HEK293 (cell line): ENCODE measurements at regions not wholly inside any gene's neighbourhood (a gene's known extent, or its start where the extent isn't known, plus 50 kb on each side); places are given as distances from the start of the nearest gene placed in this dataset.

Experiments used
- OVOL3 ChIP-seq: fragments of 450-650 bp; formaldehyde crosslinking; IDR thresholded peaks from 2 replicates; pipeline ENCODE4 v1.5.1; 2016; ENCODE audit warnings: missing biosample characterization, missing genetic modification characterization
- REST ChIP-seq: fragments of 450-650 bp; formaldehyde crosslinking; IDR thresholded peaks from 2 replicates; pipeline ENCODE4 v1.5.1; 2016; ENCODE audit warnings: missing biosample characterization, missing genetic modification characterization
- TF ChIP-seq, protein P1 (sequence below): fragments of 450-650 bp; formaldehyde crosslinking; IDR thresholded peaks from 2 replicates; pipeline ENCODE4 v1.5.1; 2016; ENCODE audit warnings: missing biosample characterization, missing genetic modification characterization
- TF ChIP-seq, protein P2 (sequence below): fragments of 450-650 bp; formaldehyde crosslinking; IDR thresholded peaks from 2 replicates; pipeline ENCODE4 v1.5.1; 2016; ENCODE audit warnings: missing biosample characterization, missing genetic modification characterization
- TF ChIP-seq, protein P3 (sequence below): fragments of 450-650 bp; formaldehyde crosslinking; IDR thresholded peaks from 2 replicates; pipeline ENCODE4 v1.5.1; 2016; ENCODE audit warnings: missing biosample characterization, missing genetic modification characterization, borderline replicate concordance

- TF ChIP-seq REST, result no peak
- TF ChIP-seq OVOL3 (tag by site-specific recombination), result no peak
- TF ChIP-seq, protein P1, sequence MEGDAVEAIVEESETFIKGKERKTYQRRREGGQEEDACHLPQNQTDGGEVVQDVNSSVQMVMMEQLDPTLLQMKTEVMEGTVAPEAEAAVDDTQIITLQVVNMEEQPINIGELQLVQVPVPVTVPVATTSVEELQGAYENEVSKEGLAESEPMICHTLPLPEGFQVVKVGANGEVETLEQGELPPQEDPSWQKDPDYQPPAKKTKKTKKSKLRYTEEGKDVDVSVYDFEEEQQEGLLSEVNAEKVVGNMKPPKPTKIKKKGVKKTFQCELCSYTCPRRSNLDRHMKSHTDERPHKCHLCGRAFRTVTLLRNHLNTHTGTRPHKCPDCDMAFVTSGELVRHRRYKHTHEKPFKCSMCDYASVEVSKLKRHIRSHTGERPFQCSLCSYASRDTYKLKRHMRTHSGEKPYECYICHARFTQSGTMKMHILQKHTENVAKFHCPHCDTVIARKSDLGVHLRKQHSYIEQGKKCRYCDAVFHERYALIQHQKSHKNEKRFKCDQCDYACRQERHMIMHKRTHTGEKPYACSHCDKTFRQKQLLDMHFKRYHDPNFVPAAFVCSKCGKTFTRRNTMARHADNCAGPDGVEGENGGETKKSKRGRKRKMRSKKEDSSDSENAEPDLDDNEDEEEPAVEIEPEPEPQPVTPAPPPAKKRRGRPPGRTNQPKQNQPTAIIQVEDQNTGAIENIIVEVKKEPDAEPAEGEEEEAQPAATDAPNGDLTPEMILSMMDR, result no peak
- TF ChIP-seq, protein P2, sequence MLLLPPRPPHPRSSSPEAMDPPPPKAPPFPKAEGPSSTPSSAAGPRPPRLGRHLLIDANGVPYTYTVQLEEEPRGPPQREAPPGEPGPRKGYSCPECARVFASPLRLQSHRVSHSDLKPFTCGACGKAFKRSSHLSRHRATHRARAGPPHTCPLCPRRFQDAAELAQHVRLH (tag by site-specific recombination), result no peak
- TF ChIP-seq, protein P3, sequence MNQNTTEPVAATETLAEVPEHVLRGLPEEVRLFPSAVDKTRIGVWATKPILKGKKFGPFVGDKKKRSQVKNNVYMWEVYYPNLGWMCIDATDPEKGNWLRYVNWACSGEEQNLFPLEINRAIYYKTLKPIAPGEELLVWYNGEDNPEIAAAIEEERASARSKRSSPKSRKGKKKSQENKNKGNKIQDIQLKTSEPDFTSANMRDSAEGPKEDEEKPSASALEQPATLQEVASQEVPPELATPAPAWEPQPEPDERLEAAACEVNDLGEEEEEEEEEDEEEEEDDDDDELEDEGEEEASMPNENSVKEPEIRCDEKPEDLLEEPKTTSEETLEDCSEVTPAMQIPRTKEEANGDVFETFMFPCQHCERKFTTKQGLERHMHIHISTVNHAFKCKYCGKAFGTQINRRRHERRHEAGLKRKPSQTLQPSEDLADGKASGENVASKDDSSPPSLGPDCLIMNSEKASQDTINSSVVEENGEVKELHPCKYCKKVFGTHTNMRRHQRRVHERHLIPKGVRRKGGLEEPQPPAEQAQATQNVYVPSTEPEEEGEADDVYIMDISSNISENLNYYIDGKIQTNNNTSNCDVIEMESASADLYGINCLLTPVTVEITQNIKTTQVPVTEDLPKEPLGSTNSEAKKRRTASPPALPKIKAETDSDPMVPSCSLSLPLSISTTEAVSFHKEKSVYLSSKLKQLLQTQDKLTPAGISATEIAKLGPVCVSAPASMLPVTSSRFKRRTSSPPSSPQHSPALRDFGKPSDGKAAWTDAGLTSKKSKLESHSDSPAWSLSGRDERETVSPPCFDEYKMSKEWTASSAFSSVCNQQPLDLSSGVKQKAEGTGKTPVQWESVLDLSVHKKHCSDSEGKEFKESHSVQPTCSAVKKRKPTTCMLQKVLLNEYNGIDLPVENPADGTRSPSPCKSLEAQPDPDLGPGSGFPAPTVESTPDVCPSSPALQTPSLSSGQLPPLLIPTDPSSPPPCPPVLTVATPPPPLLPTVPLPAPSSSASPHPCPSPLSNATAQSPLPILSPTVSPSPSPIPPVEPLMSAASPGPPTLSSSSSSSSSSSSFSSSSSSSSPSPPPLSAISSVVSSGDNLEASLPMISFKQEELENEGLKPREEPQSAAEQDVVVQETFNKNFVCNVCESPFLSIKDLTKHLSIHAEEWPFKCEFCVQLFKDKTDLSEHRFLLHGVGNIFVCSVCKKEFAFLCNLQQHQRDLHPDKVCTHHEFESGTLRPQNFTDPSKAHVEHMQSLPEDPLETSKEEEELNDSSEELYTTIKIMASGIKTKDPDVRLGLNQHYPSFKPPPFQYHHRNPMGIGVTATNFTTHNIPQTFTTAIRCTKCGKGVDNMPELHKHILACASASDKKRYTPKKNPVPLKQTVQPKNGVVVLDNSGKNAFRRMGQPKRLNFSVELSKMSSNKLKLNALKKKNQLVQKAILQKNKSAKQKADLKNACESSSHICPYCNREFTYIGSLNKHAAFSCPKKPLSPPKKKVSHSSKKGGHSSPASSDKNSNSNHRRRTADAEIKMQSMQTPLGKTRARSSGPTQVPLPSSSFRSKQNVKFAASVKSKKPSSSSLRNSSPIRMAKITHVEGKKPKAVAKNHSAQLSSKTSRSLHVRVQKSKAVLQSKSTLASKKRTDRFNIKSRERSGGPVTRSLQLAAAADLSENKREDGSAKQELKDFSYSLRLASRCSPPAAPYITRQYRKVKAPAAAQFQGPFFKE (tag by site-specific recombination), result no peak
Observed at GRCh38 chr5:118558871-118559270, 429.5 kb downstream of the DTWD2 start.
